Thymus (tissue), 11 donors: ENCODE measurements at regions not wholly inside any gene's neighbourhood (a gene's known extent, or its start where the extent isn't known, plus 50 kb on each side); places are given as distances from the start of the nearest gene placed in this dataset.
"Not testable (repeated sequence)": the region's sequence is repeated elsewhere in the genome, so short reads cannot be mapped to it uniquely, and the experiment has no call there.

Experiments
- DNase-seq, 9 donors: peaks; one replicate each; pipeline ENCODE4 v3.0.0-alpha.2; 2013; ENCODE audit warnings: low spot score in 9 of 9, low read depth in 6 of 9, missing footprints in 1 of 9
- H3K27ac ChIP-seq, 2 donors: one replicate each; pipeline ENCODE4 v1.5.1; 2013; ENCODE audit warnings: control low read depth in 1 of 2, low read depth in 1 of 2, low read length in 1 of 2, mild to moderate bottlenecking in 1 of 2, moderate library complexity in 1 of 2
- H3K27me3 ChIP-seq, 2 donors: one replicate each; pipeline ENCODE4 v1.5.1; 2013; ENCODE audit warnings: low read length in 1 of 2; ENCODE audit not compliant: control insufficient read depth in 2 of 2, insufficient read depth in 1 of 2
- H3K36me3 ChIP-seq, 2 donors: one replicate each; pipeline ENCODE4 v1.5.1; 2013; ENCODE audit warnings: low read length in 1 of 2, mild to moderate bottlenecking in 1 of 2, moderate library complexity in 1 of 2; ENCODE audit not compliant: control insufficient read depth in 2 of 2, insufficient read depth in 2 of 2
- H3K4me1 ChIP-seq, 2 donors: one replicate each; pipeline ENCODE4 v1.5.1; 2013; ENCODE audit warnings: low read length in 2 of 2; ENCODE audit not compliant: control insufficient read depth in 2 of 2, insufficient read depth in 2 of 2
- H3K4me3 ChIP-seq, 2 donors: one replicate each; pipeline ENCODE4 v1.5.1; 2013; ENCODE audit warnings: low read length in 2 of 2, control low read depth in 1 of 2, mild to moderate bottlenecking in 1 of 2
- H3K9me3 ChIP-seq, 2 donors: one replicate each; pipeline ENCODE4 v1.5.1; 2013; ENCODE audit warnings: low read length in 1 of 2, mild to moderate bottlenecking in 1 of 2; ENCODE audit not compliant: control insufficient read depth in 2 of 2, insufficient read depth in 1 of 2
- WGBS: extraction: QIAGEN DNeasy Blood & Tissue Kit; methylation state at CpG from one replicate; pipeline ENCODE4 v1.1.7; 2013; 5-methylcytosine and 5-hydroxymethylcytosine counted together
- donor health status: healthy.

- not testable (repeated sequence) for H3K4me1 ChIP-seq, DNase-seq, H3K9me3 ChIP-seq, H3K36me3 ChIP-seq, H3K27ac ChIP-seq, H3K4me3 ChIP-seq
- 41% methylated on average over 2 of the region's 2 CpGs for WGBS
- H3K27me3 ChIP-seq = peaks cover 13 to 46% of the 10 kb centered on the region in 2 donors
These were observed 52.2 kb downstream of the HOXC4 start for GRCh38 chr12:54105809-54106208.

- not testable (repeated sequence) for H3K4me3 ChIP-seq, DNase-seq, H3K4me1 ChIP-seq, H3K27ac ChIP-seq, H3K9me3 ChIP-seq, H3K36me3 ChIP-seq
- WGBS = 8% methylated on average over 29 of the region's 29 CpGs
- peaks cover 13 to 46% of the 10 kb centered on the region in 2 donors for H3K27me3 ChIP-seq
These were observed 52.6 kb downstream of the HOXC4 start for GRCh38 chr12:54106252-54106651.

- WGBS = 10% methylated on average over 56 of the region's 56 CpGs
- H3K27me3 ChIP-seq = peaks cover 13 to 42% of the 10 kb centered on the region in 2 donors
- not testable (repeated sequence) for H3K27ac ChIP-seq, H3K36me3 ChIP-seq, H3K4me1 ChIP-seq, DNase-seq, H3K9me3 ChIP-seq, H3K4me3 ChIP-seq
These were observed 53.4 kb downstream of the HOXC4 start for GRCh38 chr12:54106803-54107579.

- not testable (repeated sequence) for H3K9me3 ChIP-seq, H3K36me3 ChIP-seq, H3K4me1 ChIP-seq, H3K27ac ChIP-seq, DNase-seq, H3K4me3 ChIP-seq
- H3K27me3 ChIP-seq = peaks cover 9 to 51% of the 10 kb centered on the region in 2 donors
- WGBS = 21% methylated on average over 6 of the region's 6 CpGs
These were observed 58.7 kb downstream of the HOXC4 start for GRCh38 chr12:54112336-54112735.

GRCh38 chr12:54116055-54116454 lies 62.4 kb downstream of the HOXC4 start:
- H3K4me3 ChIP-seq, H3K36me3 ChIP-seq, H3K9me3 ChIP-seq, H3K27ac ChIP-seq, H3K4me1 ChIP-seq, DNase-seq: not testable (repeated sequence)
- peaks cover 2 to 45% of the 10 kb centered on the region in 2 donors for H3K27me3 ChIP-seq
- 13% methylated on average over 6 of the region's 6 CpGs for WGBS

- not testable (repeated sequence) for H3K4me1 ChIP-seq, DNase-seq, H3K36me3 ChIP-seq, H3K9me3 ChIP-seq, H3K4me3 ChIP-seq, H3K27ac ChIP-seq
- peaks cover under 1 to 46% of the 10 kb centered on the region in 2 donors for H3K27me3 ChIP-seq
- WGBS = 69% methylated on average over 4 of the region's 4 CpGs
These were observed 63.8 kb downstream of the HOXC4 start for GRCh38 chr12:54117392-54117791.

- not testable (repeated sequence) for H3K9me3 ChIP-seq, H3K36me3 ChIP-seq
- WGBS = 93% methylated on average over 1 of the region's 1 CpG
These were observed 65.4 kb downstream of the HOXC4 start for GRCh38 chr12:54119082-54119481.

GRCh38 chr12:54123981-54124380 lies 64.8 kb downstream of the SMUG1 start:
- 19% methylated on average over 7 of the region's 7 CpGs for WGBS
- not testable (repeated sequence) for H3K36me3 ChIP-seq, H3K4me1 ChIP-seq, H3K27ac ChIP-seq, H3K9me3 ChIP-seq, DNase-seq, H3K4me3 ChIP-seq
- H3K27me3 ChIP-seq = peaks cover 27 to 73% of the 10 kb centered on the region in 2 donors

More at GRCh38 chr12:54119082-54119481, 65.4 kb downstream of the HOXC4 start:
- not testable (repeated sequence) for H3K4me1 ChIP-seq, H3K27ac ChIP-seq, H3K4me3 ChIP-seq, DNase-seq
- peaks cover 2 to 51% of the 10 kb centered on the region in 2 donors for H3K27me3 ChIP-seq

GRCh38 chr12:54125708-54126028 lies 63.1 kb downstream of the SMUG1 start:
- H3K27me3 ChIP-seq = peaks cover 36 to 82% of the 10 kb centered on the region in 2 donors
- not testable (repeated sequence) for H3K4me3 ChIP-seq, H3K27ac ChIP-seq, H3K36me3 ChIP-seq, H3K4me1 ChIP-seq, DNase-seq, H3K9me3 ChIP-seq
- WGBS = 5% methylated on average over 10 of the region's 12 CpGs
